ENCODE measurements at regions not wholly inside any gene's neighbourhood (a gene's known extent, or its start where the extent isn't known, plus 50 kb on each side); places are given as distances from the start of the nearest gene placed in this dataset.

- TF ChIP-seq CTCF (conservative IDR thresholded peaks at IDR 0.05 in 1 of 2, IDR thresholded peaks at IDR 0.05 in 1 of 2; ENCODE audit: extremely low read depth in 1 of 2, insufficient read depth in 1 of 2, low read depth in 1 of 2, low read length in 2 of 2), result no peak
- TF ChIP-seq EZH2 (IDR thresholded peaks at IDR 0.05; ENCODE audit: borderline replicate concordance, low read length), result no peak
Measured at GRCh38 chr1:101437800-101438199, 201.0 kb downstream of the S1PR1 start.

Measured in mammary epithelial cell (primary cell).